GM12891 (cell line): ENCODE measurements at regions not wholly inside any gene's neighbourhood (a gene's known extent, or its start where the extent isn't known, plus 50 kb on each side); places are given as distances from the start of the nearest gene placed in this dataset.

Experiments
- PAX5 ChIP-seq: IDR thresholded peaks from 2 replicates; pipeline ENCODE4 v1.6.1; 2011; ENCODE audit warnings: low read length, moderate library complexity, mild to moderate bottlenecking; ENCODE audit not compliant: insufficient read depth, severe bottlenecking
- POLR2A ChIP-seq: IDR thresholded peaks from 2 replicates; pipeline ENCODE4 v1.6.1; 2011; ENCODE audit warnings: low read depth, low read length, control low read depth
- POLR2AphosphoS5 ChIP-seq: IDR thresholded peaks from 2 replicates; pipeline ENCODE4 v1.6.1; 2011; ENCODE audit warnings: low read depth, low read length, control low read depth
- POU2F2 ChIP-seq: IDR thresholded peaks from 2 replicates; pipeline ENCODE4 v1.6.1; 2011; ENCODE audit warnings: low read depth, mild to moderate bottlenecking, control low read depth, low read length, moderate library complexity
- SPI1 ChIP-seq: IDR thresholded peaks from 2 replicates; pipeline ENCODE4 v1.6.1; 2011; ENCODE audit warnings: low read depth, low read length, control low read depth
- TAF1 ChIP-seq: IDR thresholded peaks from 2 replicates; pipeline ENCODE4 v1.6.1; 2011; ENCODE audit warnings: low read depth, low read length, control low read depth

GRCh38 chr2:172674034-172674967, 61.3 kb upstream of the RAPGEF4 start:
- TF ChIP-seq POLR2A = no peak
- no peak for TF ChIP-seq SPI1
- TF ChIP-seq TAF1 = no peak
- no peak for TF ChIP-seq POLR2AphosphoS5
- TF ChIP-seq POU2F2 = no peak
- no peak for TF ChIP-seq PAX5
